ENCODE measurements at regions not wholly inside any gene's neighbourhood (a gene's known extent, or its start where the extent isn't known, plus 50 kb on each side); places are given as distances from the start of the nearest gene placed in this dataset.

GRCh38 chr1:56080123-56080522, 499.2 kb downstream of the PLPP3 start:
- TF ChIP-seq HOXB13 (CRISPR knock-in tag; IDR thresholded peaks at IDR 0.05; ENCODE audit: low read depth) (no peak), ATOH8 (CRISPR knock-in tag; IDR thresholded peaks at IDR 0.05; ENCODE audit: low read depth) (no peak), USF2 (IDR thresholded peaks at IDR 0.05) (no peak), POLR2A (IDR thresholded peaks at IDR 0.05; ENCODE audit: low read length) (no peak), HES2 (IDR thresholded peaks at IDR 0.05) (no peak), ZSCAN20 (CRISPR knock-in tag; IDR thresholded peaks at IDR 0.05) (no peak), MYC (IDR thresholded peaks at IDR 0.05; ENCODE audit: borderline replicate concordance, low read length) (no peak), CBX2 (IDR thresholded peaks at IDR 0.05; ENCODE audit: borderline replicate concordance, low read depth) (no peak), POLR2AphosphoS2 (conservative IDR thresholded peaks at IDR 0.05; ENCODE audit: low read length) (no peak)
- H3K4me3 ChIP-seq: no peak overlapping the region
- no peaks in the 10 kb centered on the region for H3K4me1 ChIP-seq
- POLR2A ChIA-PET: no interaction called here
- no peak overlapping the region for H3K4me2 ChIP-seq
- no peak overlapping the region for H3K27ac ChIP-seq
- no peaks in the 10 kb centered on the region for H3K9me3 ChIP-seq
- no peak for DNase-seq (ENCODE audit: low read depth in 1 of 2, low spot score in 1 of 2)
- WGBS (ENCODE audit: missing lambda C conversion rate): 88% methylated on average over 5 of the region's 5 CpGs
- CTCF ChIA-PET: no interaction called here
- ATAC-seq: no peak
- no peak for FAIRE-seq

GRCh38 chr1:56079391-56079790, 500.0 kb downstream of the PLPP3 start:
- ChIA-PET CTCF (no interaction called here), POLR2A (no interaction called here)
- TF ChIP-seq ZSCAN20 (CRISPR knock-in tag; IDR thresholded peaks at IDR 0.05) (no peak), TP53 (CRISPR knock-in tag; IDR thresholded peaks at IDR 0.05) (no peak), MAZ (IDR thresholded peaks at IDR 0.05; ENCODE audit: borderline replicate concordance, low read depth, low read length) (no peak), GATA3 (IDR thresholded peaks at IDR 0.05; ENCODE audit: borderline replicate concordance) (no peak), RNF2 (IDR thresholded peaks at IDR 0.05; ENCODE audit: borderline replicate concordance, low read depth) (no peak), SREBF2 (IDR thresholded peaks at IDR 0.05) (no peak)
- H3K4me3 ChIP-seq: no peak overlapping the region
- H3K4me1 ChIP-seq: no peaks in the 10 kb centered on the region
- no peak overlapping the region for H3K27ac ChIP-seq
- ATAC-seq (no peak), FAIRE-seq (no peak), DNase-seq (ENCODE audit: low read depth in 1 of 2, low spot score in 1 of 2) (no peak)
- no peak overlapping the region for H3K4me2 ChIP-seq
- H3K9me3 ChIP-seq: no peaks in the 10 kb centered on the region
- 78% methylated on average over 2 of the region's 2 CpGs for WGBS (ENCODE audit: missing lambda C conversion rate)

GRCh38 chr1:56077206-56077605, 502.2 kb downstream of the PLPP3 start:
- no peak overlapping the region for H3K27ac ChIP-seq
- no peaks in the 10 kb centered on the region for H3K9me3 ChIP-seq
- H3K4me1 ChIP-seq: no peaks in the 10 kb centered on the region
- DNase-seq (ENCODE audit: low read depth in 1 of 2, low spot score in 1 of 2): no peak
- POLR2A ChIA-PET: no interaction called here
- CTCF ChIA-PET: no interaction called here
- FAIRE-seq: no peak
- no peak for ATAC-seq
- no peak overlapping the region for H3K4me2 ChIP-seq
- TF ChIP-seq MAZ (IDR thresholded peaks at IDR 0.05; ENCODE audit: borderline replicate concordance, low read depth, low read length) (no peak), HES2 (IDR thresholded peaks at IDR 0.05) (no peak), TFCP2L1 (CRISPR knock-in tag; IDR thresholded peaks at IDR 0.05) (no peak), EHF (CRISPR knock-in tag; IDR thresholded peaks at IDR 0.05) (no peak), CBX8 (IDR thresholded peaks at IDR 0.05) (no peak), RFX5 (IDR thresholded peaks at IDR 0.05) (no peak), MYC (IDR thresholded peaks at IDR 0.05; ENCODE audit: borderline replicate concordance, low read length) (no peak), BHLHE40 (IDR thresholded peaks at IDR 0.05; ENCODE audit: low read depth, low read length) (no peak), RAD21 (conservative IDR thresholded peaks at IDR 0.05 in 1 of 2, IDR thresholded peaks at IDR 0.05 in 1 of 2) (no peak)
- no peak overlapping the region for H3K4me3 ChIP-seq
- 32% methylated on average over 2 of the region's 2 CpGs for WGBS (ENCODE audit: missing lambda C conversion rate)
